Kidney (tissue), 13 donors: ENCODE measurements at regions not wholly inside any gene's neighbourhood (a gene's known extent, or its start where the extent isn't known, plus 50 kb on each side); places are given as distances from the start of the nearest gene placed in this dataset.

Experiments
- DNase-seq, 5 donors: peaks; one replicate each; pipeline ENCODE4 v3.0.0-alpha.2; 2013 to 2020
- FAIRE-seq: peaks from 2 replicates; lab custom pipeline; 2012; peaks lifted over from hg19 to GRCh38; lab: Jason Lieb, UNC
- H3K27ac ChIP-seq, 2 donors: one replicate each; pipeline ENCODE4 v1.7.0; 2013; ENCODE audit warnings: low read depth in 2 of 2, low read length in 2 of 2, inconsistent platforms in 1 of 2
- H3K27me3 ChIP-seq: one replicate; pipeline ENCODE4 v1.7.1; 2013; ENCODE audit warnings: low read length, inconsistent platforms; ENCODE audit not compliant: control insufficient read depth, insufficient read depth
- H3K36me3 ChIP-seq, 3 donors: one replicate each; pipeline versions ENCODE4 v1.7.0 to v1.7.1; 2013; ENCODE audit warnings: low read length in 3 of 3, control low read depth in 1 of 3, inconsistent platforms in 1 of 3; ENCODE audit not compliant: insufficient read depth in 3 of 3, control insufficient read depth in 2 of 3
- H3K4me1 ChIP-seq, 3 donors: one replicate each; pipeline versions ENCODE4 v1.7.0 to v1.7.1; 2013; ENCODE audit warnings: low read length in 3 of 3, inconsistent platforms in 1 of 3, low read depth in 1 of 3; ENCODE audit not compliant: control insufficient read depth in 2 of 3, insufficient read depth in 2 of 3
- H3K4me3 ChIP-seq, 3 donors: one replicate each; pipeline versions ENCODE4 v1.7.0 to v1.8.1; 2013; ENCODE audit warnings: low read length in 3 of 3, control low read depth in 1 of 3, inconsistent platforms in 1 of 3
- H3K9ac ChIP-seq, 3 donors: one replicate each; pipeline versions ENCODE4 v1.7.0 to v1.7.1; 2013; ENCODE audit warnings: low read length in 3 of 3, control low read depth in 1 of 3, inconsistent platforms in 1 of 3
- H3K9me3 ChIP-seq, 3 donors: one replicate each; pipeline versions ENCODE4 v1.7.0 to v1.7.1; 2013; ENCODE audit warnings: low read length in 3 of 3, control low read depth in 1 of 3, inconsistent platforms in 1 of 3; ENCODE audit not compliant: control insufficient read depth in 2 of 3, insufficient read depth in 1 of 3
- intact Hi-C: fragments of 100-400 bp; cut with DNase I; formaldehyde crosslinking; loops from one replicate; pipeline ENCODE4 v1.11.1; 2022
- TF ChIP-seq, protein P1 (sequence below): IDR thresholded peaks from 3 replicates; pipeline ENCODE4 v1.5.1; 2012; ENCODE audit warnings: mild to moderate bottlenecking, moderate library complexity, borderline replicate concordance; ENCODE audit not compliant: insufficient read depth; ENCODE audit errors: extremely low read depth
- donor health status: control.
- donor health status: control.
- donor health status: control.
- donor health status: control.
- donor health status: control.
- donor health status: DM: yes; HTN: yes; CAD: no.
- donor health status: Normal renal cell carcinoma (clear cell type).

DNA sequence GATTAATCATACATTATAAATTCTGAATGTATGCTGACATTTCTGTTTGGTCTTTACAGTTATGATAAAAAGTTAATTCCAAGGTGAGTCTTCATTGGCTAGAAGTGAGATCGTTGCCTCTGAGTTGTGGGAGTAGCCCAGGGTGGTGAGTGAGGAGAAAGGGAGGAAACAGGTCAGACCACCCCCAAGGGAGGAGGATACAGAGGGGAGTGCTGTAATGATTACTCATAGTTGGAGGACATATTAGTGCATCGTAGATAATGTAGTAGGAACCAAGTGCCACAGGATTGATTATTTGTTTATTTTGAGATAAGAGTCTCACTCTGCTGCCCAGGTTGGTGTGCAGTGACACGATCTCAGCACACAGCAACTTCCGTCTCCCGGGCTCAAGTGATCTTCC lies 672.2 kb downstream of the INHBA start:
- no peaks in the 10 kb centered on the region for H3K36me3 ChIP-seq
- H3K9me3 ChIP-seq: no peaks in the 10 kb centered on the region
- intact Hi-C loops: no loop called here
- H3K4me3 ChIP-seq: no peak overlapping the region
- H3K4me1 ChIP-seq: no peaks in the 10 kb centered on the region
- H3K27ac ChIP-seq: no peak overlapping the region
- no peak for DNase-seq
- H3K27me3 ChIP-seq: no peaks in the 10 kb centered on the region
- FAIRE-seq: no peak
- TF ChIP-seq, protein P1, sequence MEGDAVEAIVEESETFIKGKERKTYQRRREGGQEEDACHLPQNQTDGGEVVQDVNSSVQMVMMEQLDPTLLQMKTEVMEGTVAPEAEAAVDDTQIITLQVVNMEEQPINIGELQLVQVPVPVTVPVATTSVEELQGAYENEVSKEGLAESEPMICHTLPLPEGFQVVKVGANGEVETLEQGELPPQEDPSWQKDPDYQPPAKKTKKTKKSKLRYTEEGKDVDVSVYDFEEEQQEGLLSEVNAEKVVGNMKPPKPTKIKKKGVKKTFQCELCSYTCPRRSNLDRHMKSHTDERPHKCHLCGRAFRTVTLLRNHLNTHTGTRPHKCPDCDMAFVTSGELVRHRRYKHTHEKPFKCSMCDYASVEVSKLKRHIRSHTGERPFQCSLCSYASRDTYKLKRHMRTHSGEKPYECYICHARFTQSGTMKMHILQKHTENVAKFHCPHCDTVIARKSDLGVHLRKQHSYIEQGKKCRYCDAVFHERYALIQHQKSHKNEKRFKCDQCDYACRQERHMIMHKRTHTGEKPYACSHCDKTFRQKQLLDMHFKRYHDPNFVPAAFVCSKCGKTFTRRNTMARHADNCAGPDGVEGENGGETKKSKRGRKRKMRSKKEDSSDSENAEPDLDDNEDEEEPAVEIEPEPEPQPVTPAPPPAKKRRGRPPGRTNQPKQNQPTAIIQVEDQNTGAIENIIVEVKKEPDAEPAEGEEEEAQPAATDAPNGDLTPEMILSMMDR: no peak
- H3K9ac ChIP-seq: no peak overlapping the region

GRCh38 chr7:41029072-41029499 lies 673.8 kb downstream of the INHBA start:
- no peaks in the 10 kb centered on the region for H3K27me3 ChIP-seq
- intact Hi-C loops: no loop called here
- H3K9ac ChIP-seq: no peak overlapping the region
- H3K4me1 ChIP-seq: no peaks in the 10 kb centered on the region
- no peaks in the 10 kb centered on the region for H3K9me3 ChIP-seq
- TF ChIP-seq, protein P1: no peak
- DNase-seq: no peak
- no peaks in the 10 kb centered on the region for H3K36me3 ChIP-seq
- H3K27ac ChIP-seq: no peak overlapping the region
- no peak for FAIRE-seq
- no peak overlapping the region for H3K4me3 ChIP-seq

- FAIRE-seq (no peak), DNase-seq (no peak)
- TF ChIP-seq, protein P1: no peak
- no peak overlapping the region for H3K4me3 ChIP-seq
- no peaks in the 10 kb centered on the region for H3K36me3 ChIP-seq
- H3K4me1 ChIP-seq: no peaks in the 10 kb centered on the region
- no peaks in the 10 kb centered on the region for H3K9me3 ChIP-seq
- intact Hi-C loops: no loop called here
- no peak overlapping the region for H3K9ac ChIP-seq
- H3K27ac ChIP-seq: no peak overlapping the region
- H3K27me3 ChIP-seq: no peaks in the 10 kb centered on the region
Measured at GRCh38 chr7:41028580-41028979, 674.3 kb downstream of the INHBA start.
